K562 (cell line): ENCODE measurements at regions not wholly inside any gene's neighbourhood (a gene's known extent, or its start where the extent isn't known, plus 50 kb on each side); places are given as distances from the start of the nearest gene placed in this dataset.

Source experiments
- ATAC-seq: fragments of 200-7000 bp; cut with Tn5 transposase; 3 replicates; pipeline ENCODE4 v1.9.1; 2020; ENCODE audit warnings: moderate library complexity
- BruUV-seq: library from RNA; stranded (reverse); fragments of 400-500 nt; replicated peaks from 2 replicates; lab custom pipeline; 2021; lab: Mats Ljungman, UMichigan
- CTCF ChIA-PET: fragments of 300-600 bp; formaldehyde crosslinking; extraction: SDS; loops from one replicate; lab custom pipeline; 2021; ENCODE audit warnings: low intra/inter-chr PET ratio; lab: Yijun Ruan, JAX
- POLR2A ChIA-PET: fragments of 300-600, 350-650 bp; sonication (Branson Sonifier 250); formaldehyde crosslinking; extraction: SDS; loops from one replicate; lab custom pipeline; 2021; ENCODE audit warnings: antibody characterized with exemption, inconsistent platforms; lab: Yijun Ruan, JAX
- DNase-seq, 4 experiments: peaks; one replicate each; pipeline versions ENCODE4 v3.0.0 to v3.0.0-alpha.2; 2011 to 2018; ENCODE audit warnings: low spot score in 3 of 4, mixed read lengths in 3 of 4; ENCODE audit errors: extremely low read depth in 1 of 4
- FAIRE-seq: peaks from 2 replicates; lab custom pipeline; 2011; peaks lifted over from hg19 to GRCh38; lab: Jason Lieb, UNC
- H2AFZ ChIP-seq: 2 replicates; pipeline ENCODE4 v1.6.0; 2011; ENCODE audit warnings: low read depth, low read length, control low read depth, inconsistent platforms
- H3K27ac ChIP-seq: fragments of 200-600 bp; 3 replicates; pipeline ENCODE4 v1.8.0; 2011; ENCODE audit warnings: low read depth, mild to moderate bottlenecking, control low read depth, inconsistent platforms, low read length, moderate library complexity, mixed read lengths; ENCODE audit errors: extremely low read depth
- H3K27me3 ChIP-seq, 2 experiments: fragments of 300-600 bp in 1 of 2; 2 replicates in 1 of 2; 3 replicates in 1 of 2; pipeline versions ENCODE4 v1.6.0 to v1.8.0; 2011; ENCODE audit warnings: inconsistent platforms in 2 of 2, low read length in 2 of 2, mild to moderate bottlenecking in 1 of 2, mixed read lengths in 1 of 2, moderate library complexity in 1 of 2; ENCODE audit not compliant: control insufficient read depth in 2 of 2, insufficient read depth in 2 of 2
- H3K36me3 ChIP-seq: fragments of 300-600 bp; 3 replicates; pipeline ENCODE4 v1.8.0; 2011; ENCODE audit warnings: mild to moderate bottlenecking, low read length, inconsistent platforms; ENCODE audit not compliant: control insufficient read depth, insufficient read depth
- H3K4me1 ChIP-seq, 2 experiments: fragments of 200-600 bp in 1 of 2; replicated peaks in 1 of 2; 2 replicates in 1 of 2; 3 replicates in 1 of 2; pipeline versions ENCODE4 v1.5.1 to v1.8.0; 2011; ENCODE audit warnings: inconsistent platforms in 2 of 2, low read length in 2 of 2, mild to moderate bottlenecking in 1 of 2, mixed read lengths in 1 of 2, moderate library complexity in 1 of 2; ENCODE audit not compliant: control insufficient read depth in 2 of 2, insufficient read depth in 2 of 2
- H3K4me2 ChIP-seq: 2 replicates; pipeline ENCODE4 v1.6.1; 2011; ENCODE audit warnings: low read length, control low read depth, inconsistent platforms, mixed read lengths; ENCODE audit not compliant: insufficient read depth
- H3K4me3 ChIP-seq: fragments of 200-600 bp; sonication (generic), shearing (Covaris generic); 2 replicates; pipeline ENCODE4 v1.5.1; 2016; ENCODE audit warnings: control low read depth, inconsistent platforms
- H3K79me2 ChIP-seq: fragments of 200-600 bp; 3 replicates; pipeline ENCODE4 v1.8.0; 2011; ENCODE audit warnings: low read length, inconsistent platforms; ENCODE audit not compliant: control insufficient read depth, insufficient read depth
- H3K9ac ChIP-seq, 2 experiments: 2 replicates each; pipeline versions ENCODE4 v1.6.0 to v1.6.1; 2011; ENCODE audit warnings: low read depth in 2 of 2, low read length in 2 of 2, control low read depth in 1 of 2, inconsistent platforms in 1 of 2, mild to moderate bottlenecking in 1 of 2, mixed read lengths in 1 of 2; ENCODE audit not compliant: insufficient read depth in 1 of 2
- H3K9me1 ChIP-seq: one replicate; pipeline ENCODE4 v1.6.0; 2011; ENCODE audit warnings: inconsistent platforms, mild to moderate bottlenecking, low read length, moderate library complexity; ENCODE audit not compliant: control insufficient read depth, insufficient read depth
- H3K9me3 ChIP-seq: replicated peaks from 2 replicates; pipeline ENCODE4 v1.5.1; 2011; ENCODE audit warnings: low read depth, low read length, inconsistent platforms; ENCODE audit not compliant: control insufficient read depth, insufficient read depth
- H4K20me1 ChIP-seq: replicated peaks from 2 replicates; pipeline ENCODE4 v1.6.1; 2011; ENCODE audit warnings: low read length, inconsistent platforms, mixed read lengths; ENCODE audit not compliant: control insufficient read depth, insufficient read depth
- CEBPG ChIP-seq, 3 experiments: fragments of 200-800 bp in 1 of 3; sonication (Bioruptor generic) in 1 of 3; sonication (generic) in 1 of 3; formaldehyde crosslinking in 1 of 3; IDR thresholded peaks in 2 of 3; conservative IDR thresholded peaks in 1 of 3; 2 replicates each; pipeline versions ENCODE4 v1.6.1 to v1.8.0; 2016 to 2022; ENCODE audit warnings: missing compliant biosample characterization in 2 of 3, missing genetic modification characterization in 2 of 3, mild to moderate bottlenecking in 1 of 3, missing genetic modification reagents in 1 of 3
- CLOCK ChIP-seq: fragments of 250-450 bp; sonication (Bioruptor Pico); IDR thresholded peaks from 2 replicates; pipeline ENCODE4 v1.4.0; 2020; ENCODE audit warnings: mild to moderate bottlenecking, moderate library complexity, borderline replicate concordance
- FOXK2 ChIP-seq, 2 experiments: fragments of 450-650 bp; IDR thresholded peaks in 1 of 2; conservative IDR thresholded peaks in 1 of 2; 2 replicates each; pipeline ENCODE4 v1.6.1; 2016; ENCODE audit warnings: low read depth in 2 of 2, mild to moderate bottlenecking in 1 of 2
- GABPA ChIP-seq: fragments of 200-800 bp; sonication (Bioruptor generic); conservative IDR thresholded peaks from 2 replicates; pipeline ENCODE4 v1.6.1; 2016; ENCODE audit warnings: low read depth, missing genetic modification characterization, missing compliant biosample characterization
- KLF1 ChIP-seq: fragments of 450-650 bp; IDR thresholded peaks from 2 replicates; pipeline ENCODE4 v1.6.1; 2016; ENCODE audit warnings: missing genetic modification characterization, missing compliant biosample characterization
- NUFIP1 ChIP-seq: fragments of 450-650 bp; IDR thresholded peaks from 2 replicates; pipeline ENCODE4 v1.6.1; 2018; ENCODE audit not compliant: partially characterized antibody
- RBM25 ChIP-seq: fragments of 200-400 bp; formaldehyde crosslinking; IDR thresholded peaks from 2 replicates; pipeline ENCODE4 v1.6.1; 2018; ENCODE audit warnings: low read length, low read depth, moderate library complexity; ENCODE audit not compliant: severe bottlenecking
- TARDBP ChIP-seq: fragments of 450-650 bp; IDR thresholded peaks from 2 replicates; pipeline ENCODE4 v1.6.1; 2016
- ZFP1 ChIP-seq: fragments of 450-650 bp; formaldehyde crosslinking; IDR thresholded peaks from 2 replicates; pipeline ENCODE4 v1.4.0; 2020; ENCODE audit warnings: mild to moderate bottlenecking, mixed read lengths
- ZNF121 ChIP-seq: sonication (generic); formaldehyde crosslinking; conservative IDR thresholded peaks from 2 replicates; pipeline ENCODE4 v1.8.0; 2022; ENCODE audit warnings: missing genetic modification reagents
- WGBS: fragments of 100-300 bp; shearing (Covaris generic); methylation state at CpG from one replicate; pipeline ENCODE4 v1.1.6; 2016; ENCODE audit warnings: low coverage, mixed read lengths; ENCODE audit not compliant: insufficient coverage; ENCODE audit errors: missing lambda C conversion rate; 5-methylcytosine and 5-hydroxymethylcytosine counted together
- in situ Hi-C: fragments of 300-500 bp; cut with MboI; formaldehyde crosslinking; loops from 4 replicates; pipeline ENCODE4 v1.15.0; 2018; ENCODE audit warnings: inconsistent platforms, mixed read lengths
- intact Hi-C: fragments of 100-400 bp; cut with micrococcal nuclease; formaldehyde crosslinking; loops from 2 replicates; pipeline ENCODE4 v1.14.2; 2022
- TF ChIP-seq, protein P1 (sequence below): fragments of 450-650 bp; conservative IDR thresholded peaks from 2 replicates; pipeline ENCODE4 v1.6.1; 2016; ENCODE audit warnings: missing genetic modification characterization, low read depth, mild to moderate bottlenecking, missing compliant biosample characterization, moderate library complexity
- TF ChIP-seq, protein P2 (sequence below): sonication (generic); formaldehyde crosslinking; IDR thresholded peaks from 2 replicates; pipeline ENCODE4 v1.5.0; 2020; ENCODE audit warnings: missing genetic modification reagents

DNA sequence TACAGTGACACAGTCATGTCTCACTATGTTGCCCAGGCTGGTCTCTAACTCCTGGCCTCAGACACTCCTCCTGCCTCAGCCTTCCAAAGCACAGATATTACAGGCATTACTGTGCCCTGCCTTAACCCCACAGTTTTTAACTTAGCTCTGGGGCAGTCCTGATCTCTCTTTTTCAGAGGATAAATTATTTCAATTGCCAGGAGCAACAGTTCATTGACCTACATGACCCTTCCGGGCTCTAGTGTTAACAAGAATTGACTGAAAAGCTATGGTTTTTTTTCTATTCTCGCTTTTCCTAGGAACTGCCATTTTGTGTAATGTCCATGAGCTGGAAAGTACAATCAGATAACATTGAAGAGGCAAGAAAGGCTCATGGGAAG lies 92.8 kb downstream of the HNRNPLL start:
- Histone ChIP-seq H3K4me3 (no peak overlapping the region), H3K9ac (peak overlapping the region; percentile 19 to 33; a peak in 2 of 4 replicates), H3K27ac (peak overlapping the region; percentile 22; the same call in 1 of the 3 replicates), H3K9me1 (peaks cover 4% of the 10 kb centered on the region), H2AFZ (0 out of 2 replicates have a peak overlapping the region, but pooled peaks have one; percentile 29), H3K4me2 (no peak overlapping the region), H3K79me2 (no peaks in the 10 kb centered on the region), H3K36me3 (no peaks in the 10 kb centered on the region), H3K27me3 (no peaks in the 10 kb centered on the region), H3K9me3 (no peaks in the 10 kb centered on the region), H4K20me1 (no peaks in the 10 kb centered on the region; the same call in 1 of the 2 replicates), H3K4me1 (peaks cover 22 to 31% of the 10 kb centered on the region in 2 experiments)
- in situ Hi-C loops: loop anchor here (5.0 kb wide), 1 partner anchor 193 kb away; no protein-coding TSS in a partner anchor
- BruUV-seq: no TSS peak
- CTCF ChIA-PET: interaction anchor here (0.7 kb wide), 1 partner anchor 546 kb away, joined by 3 read pairs; no protein-coding TSS in a partner anchor
- FAIRE-seq (no peak), ATAC-seq (peak; percentile 45), DNase-seq (no peak)
- intact Hi-C loops: loop anchor here (5.0 kb wide), 1 partner anchor 68 kb away; no protein-coding TSS in a partner anchor
- 50% methylated on average over 2 of the region's 2 CpGs for WGBS
- TF ChIP-seq RBM25 (peak; percentile 3), GABPA (tag) (0 out of 2 replicates have a peak, but pooled peaks have one; percentile 21), CLOCK (no peak), KLF1 (tag) (no peak), NUFIP1 (no peak), CEBPG (CRISPR knock-in tag; IDR thresholded peaks at IDR 0.05) (no peak), CEBPG (tag; conservative IDR thresholded peaks at IDR 0.05 in 1 of 2, IDR thresholded peaks at IDR 0.05 in 1 of 2) (no peak), FOXK2 (conservative IDR thresholded peaks at IDR 0.05 in 1 of 2, IDR thresholded peaks at IDR 0.05 in 1 of 2; ENCODE audit: low read depth in 2 of 2) (no peak), ZNF121 (CRISPR knock-in tag) (peak; percentile 24; the same call in 1 of the 2 replicates), TARDBP (no peak), ZFP1 (CRISPR knock-in tag) (no peak)
- TF ChIP-seq, protein P1, sequence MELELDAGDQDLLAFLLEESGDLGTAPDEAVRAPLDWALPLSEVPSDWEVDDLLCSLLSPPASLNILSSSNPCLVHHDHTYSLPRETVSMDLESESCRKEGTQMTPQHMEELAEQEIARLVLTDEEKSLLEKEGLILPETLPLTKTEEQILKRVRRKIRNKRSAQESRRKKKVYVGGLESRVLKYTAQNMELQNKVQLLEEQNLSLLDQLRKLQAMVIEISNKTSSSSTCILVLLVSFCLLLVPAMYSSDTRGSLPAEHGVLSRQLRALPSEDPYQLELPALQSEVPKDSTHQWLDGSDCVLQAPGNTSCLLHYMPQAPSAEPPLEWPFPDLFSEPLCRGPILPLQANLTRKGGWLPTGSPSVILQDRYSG: 0 out of 2 replicates have a peak, but pooled peaks have one; percentile 15
- TF ChIP-seq, protein P2, sequence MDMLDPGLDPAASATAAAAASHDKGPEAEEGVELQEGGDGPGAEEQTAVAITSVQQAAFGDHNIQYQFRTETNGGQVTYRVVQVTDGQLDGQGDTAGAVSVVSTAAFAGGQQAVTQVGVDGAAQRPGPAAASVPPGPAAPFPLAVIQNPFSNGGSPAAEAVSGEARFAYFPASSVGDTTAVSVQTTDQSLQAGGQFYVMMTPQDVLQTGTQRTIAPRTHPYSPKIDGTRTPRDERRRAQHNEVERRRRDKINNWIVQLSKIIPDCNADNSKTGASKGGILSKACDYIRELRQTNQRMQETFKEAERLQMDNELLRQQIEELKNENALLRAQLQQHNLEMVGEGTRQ (CRISPR knock-in tag): no peak
- POLR2A ChIA-PET: interaction anchor here (0.6 to 2.0 kb wide), 6 partner anchors 13 to 632 kb away, joined by 3 to 8 read pairs (median 3); partner anchors contain the start of gene SRSF7
